Esophagus (tissue), 2 donors: ENCODE measurements at regions not wholly inside any gene's neighbourhood (a gene's known extent, or its start where the extent isn't known, plus 50 kb on each side); places are given as distances from the start of the nearest gene placed in this dataset.
"Not testable (repeated sequence)": the region's sequence is repeated elsewhere in the genome, so short reads cannot be mapped to it uniquely, and the experiment has no call there.

Source experiments
- H3K27ac ChIP-seq, 2 donors: one replicate each; pipeline ENCODE4 v1.5.1; 2013; ENCODE audit warnings: low read depth in 2 of 2, mild to moderate bottlenecking in 2 of 2, inconsistent platforms in 1 of 2, low read length in 1 of 2, moderate library complexity in 1 of 2
- H3K27me3 ChIP-seq, 2 donors: one replicate each; pipeline ENCODE4 v1.6.1; 2013; ENCODE audit warnings: low read length in 2 of 2, control low read depth in 1 of 2, mild to moderate bottlenecking in 1 of 2; ENCODE audit not compliant: insufficient read depth in 2 of 2, control insufficient read depth in 1 of 2
- H3K36me3 ChIP-seq, 2 donors: one replicate each; pipeline ENCODE4 v1.6.1; 2013; ENCODE audit warnings: low read length in 1 of 2; ENCODE audit not compliant: control insufficient read depth in 2 of 2, insufficient read depth in 2 of 2
- H3K4me1 ChIP-seq, 2 donors: one replicate each; pipeline ENCODE4 v1.6.1; 2013; ENCODE audit warnings: low read length in 1 of 2; ENCODE audit not compliant: control insufficient read depth in 2 of 2, insufficient read depth in 2 of 2
- H3K4me3 ChIP-seq, 2 donors: one replicate each; pipeline ENCODE4 v1.5.1; 2013; ENCODE audit warnings: low read length in 2 of 2, mild to moderate bottlenecking in 2 of 2, low read depth in 1 of 2, moderate library complexity in 1 of 2
- H3K9me3 ChIP-seq, 2 donors: one replicate each; pipeline ENCODE4 v1.6.1; 2013; ENCODE audit warnings: mild to moderate bottlenecking in 2 of 2, low read depth in 1 of 2, low read length in 1 of 2, moderate library complexity in 1 of 2; ENCODE audit not compliant: control insufficient read depth in 2 of 2, insufficient read depth in 1 of 2
- WGBS, 2 donors: extraction: QIAGEN DNeasy Blood & Tissue Kit; methylation state at CpG; one replicate each; pipeline ENCODE4 v1.1.7; 2013; 5-methylcytosine and 5-hydroxymethylcytosine counted together
- donor health status: healthy with polysubstance abuse.
- donor health status: Bipolar disorder and iron deficiency.

GRCh38 chr3:82001276-82001923 lies 240.0 kb upstream of the GBE1 start:
- Histone ChIP-seq H3K27ac (no peak overlapping the region), H3K4me3 (no peak overlapping the region), H3K27me3 (no peaks in the 10 kb centered on the region), H3K9me3 (no peaks in the 10 kb centered on the region), H3K36me3 (no peaks in the 10 kb centered on the region), H3K4me1 (no peaks in the 10 kb centered on the region)
- WGBS, 2 donors: 64 to 66% methylated on average over 2 of the region's 2 CpGs

DNA sequence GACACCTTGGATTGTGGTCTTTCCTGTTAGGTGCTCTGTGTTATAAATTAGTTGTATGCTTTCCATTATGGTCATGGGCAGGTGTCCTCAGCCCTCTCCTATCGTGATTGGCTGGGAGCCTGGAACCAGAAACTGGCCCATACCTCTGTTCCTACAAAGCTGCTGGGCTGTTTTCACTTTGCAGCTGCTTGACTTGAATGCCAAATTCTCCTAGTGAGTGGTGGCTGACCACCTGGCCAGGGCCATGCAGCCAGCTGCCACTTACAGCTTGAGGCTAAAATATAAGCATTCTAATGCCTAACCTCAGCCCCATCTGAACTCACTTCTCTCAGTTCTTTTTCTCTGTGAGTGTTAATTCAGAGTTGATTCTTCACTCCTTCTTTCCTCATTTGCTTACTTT lies 239.3 kb upstream of the GBE1 start:
- H3K4me1 ChIP-seq: no peaks in the 10 kb centered on the region
- H3K9me3 ChIP-seq: no peaks in the 10 kb centered on the region
- no peaks in the 10 kb centered on the region for H3K36me3 ChIP-seq
- H3K27me3 ChIP-seq: no peaks in the 10 kb centered on the region
- 57 to 78% methylated on average over 1 of the region's 1 CpG for whole genome bisulfite sequencing, 2 donors
- H3K4me3 ChIP-seq: no peak overlapping the region
- H3K27ac ChIP-seq: no peak overlapping the region

DNA sequence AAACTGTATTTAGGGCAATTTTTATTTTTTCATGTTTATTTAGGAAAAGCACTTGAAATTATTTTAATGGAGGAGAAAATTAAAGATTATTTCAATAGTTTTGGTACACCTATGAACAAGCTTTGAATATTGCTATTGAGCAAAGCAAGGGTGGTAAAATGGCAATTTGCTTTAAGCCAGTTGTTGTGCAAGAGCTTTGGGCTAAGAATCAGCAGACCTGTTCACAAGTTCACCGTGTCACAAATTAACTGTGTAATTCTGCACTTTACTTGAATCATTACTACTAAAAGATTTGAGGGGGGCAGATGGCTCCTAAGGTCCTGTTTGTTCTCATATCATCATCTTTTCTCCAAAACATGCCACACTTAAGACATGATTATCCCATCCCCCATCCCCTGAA lies 238.9 kb upstream of the GBE1 start:
- Histone ChIP-seq H3K4me3 (no peak overlapping the region), H3K27me3 (no peaks in the 10 kb centered on the region), H3K9me3 (no peaks in the 10 kb centered on the region), H3K4me1 (no peaks in the 10 kb centered on the region), H3K36me3 (no peaks in the 10 kb centered on the region), H3K27ac (no peak overlapping the region)
- 76 to 90% methylated on average over 1 of the region's 1 CpG for WGBS, 2 donors

DNA sequence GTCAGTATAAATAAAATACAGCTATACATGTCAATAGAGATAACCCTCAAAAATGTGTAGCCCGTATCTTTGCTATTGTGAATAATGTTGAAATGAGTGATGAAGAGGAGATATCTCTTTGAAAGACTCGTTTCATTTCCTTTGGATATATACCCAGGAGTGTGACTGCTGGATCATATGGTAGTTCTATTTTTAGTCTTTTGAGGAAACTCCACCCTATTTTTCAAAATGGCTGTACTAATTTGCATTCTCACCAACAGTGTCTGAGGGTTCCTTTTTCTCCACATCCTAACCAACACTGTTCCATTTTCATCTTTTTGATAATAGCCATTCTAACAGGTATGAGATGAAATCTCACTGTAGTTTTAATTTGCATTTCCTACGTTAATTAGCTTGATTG lies 237.5 kb upstream of the GBE1 start:
- Histone ChIP-seq H3K27me3 (no peaks in the 10 kb centered on the region), H3K27ac (no peak overlapping the region), H3K9me3 (no peaks in the 10 kb centered on the region), H3K36me3 (no peaks in the 10 kb centered on the region), H3K4me3 (no peak overlapping the region), H3K4me1 (no peaks in the 10 kb centered on the region)
- WGBS, 2 donors: 71 to 73% methylated on average over 3 of the region's 3 CpGs

DNA sequence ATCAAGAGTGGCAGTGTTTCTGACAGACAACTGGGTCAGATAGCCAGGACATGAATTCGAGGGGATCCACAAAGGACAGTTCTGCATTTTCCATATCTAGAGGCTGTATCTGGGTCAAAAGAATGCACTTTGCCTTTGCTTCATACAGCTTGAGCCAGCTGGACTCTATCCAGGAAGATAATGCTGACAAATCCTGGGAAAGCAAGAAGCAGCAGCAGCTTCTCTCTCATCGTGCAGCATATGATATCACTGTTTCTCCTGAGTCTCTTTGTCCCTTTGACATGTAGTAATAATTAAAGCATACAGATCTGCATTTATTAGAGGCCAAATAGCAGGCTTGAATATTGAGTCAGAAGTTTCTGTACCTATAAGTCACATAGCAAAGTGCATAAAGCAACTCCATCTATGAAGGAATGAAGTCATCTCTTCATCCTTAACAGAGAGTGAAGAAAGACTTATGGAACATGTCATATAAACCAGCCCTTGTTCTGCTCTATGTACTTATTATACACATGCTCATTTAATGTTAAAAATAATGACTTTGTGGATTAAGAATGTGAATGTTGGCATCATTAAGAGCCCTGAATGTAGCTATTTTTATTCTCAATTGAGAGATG lies 236.8 kb upstream of the GBE1 start:
- Histone ChIP-seq H3K9me3 (no peaks in the 10 kb centered on the region), H3K27ac (no peak overlapping the region), H3K4me3 (no peak overlapping the region), H3K4me1 (no peaks in the 10 kb centered on the region), H3K36me3 (no peaks in the 10 kb centered on the region), H3K27me3 (no peaks in the 10 kb centered on the region)
- 11 to 25% methylated on average over 2 of the region's 2 CpGs for WGBS, 2 donors

DNA sequence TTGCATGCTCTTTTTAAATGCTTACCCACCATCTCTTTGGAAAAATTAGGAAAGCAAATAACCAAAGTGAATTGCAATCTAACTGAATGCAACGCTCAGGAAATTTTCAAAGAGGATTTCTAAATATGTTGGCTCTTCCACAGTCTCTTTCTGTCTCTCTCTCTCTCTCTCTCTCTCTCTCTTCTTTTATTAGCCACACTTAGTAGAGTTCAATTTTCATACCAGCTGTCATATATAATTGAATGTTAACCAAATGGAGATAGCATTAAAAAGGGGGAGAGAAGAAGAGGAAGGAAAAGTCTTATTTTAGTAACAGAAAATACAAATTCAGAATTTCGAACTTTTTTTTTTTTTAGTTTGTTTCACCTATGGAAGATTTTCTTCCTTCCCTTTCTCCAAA lies 235.9 kb upstream of the GBE1 start:
- Histone ChIP-seq H3K27me3 (no peaks in the 10 kb centered on the region), H3K36me3 (no peaks in the 10 kb centered on the region), H3K27ac (no peak overlapping the region), H3K4me1 (no peaks in the 10 kb centered on the region), H3K9me3 (no peaks in the 10 kb centered on the region), H3K4me3 (no peak overlapping the region)
- 66 to 81% methylated on average over 2 of the region's 2 CpGs for WGBS, 2 donors

GRCh38 chr3:81995329-81995728 lies 233.9 kb upstream of the GBE1 start:
- H3K4me1 ChIP-seq: no peaks in the 10 kb centered on the region
- no peaks in the 10 kb centered on the region for H3K27me3 ChIP-seq
- 57 to 65% methylated on average over 2 of the region's 2 CpGs for WGBS, 2 donors
- H3K9me3 ChIP-seq: no peaks in the 10 kb centered on the region
- H3K4me3 ChIP-seq: no peak overlapping the region
- H3K36me3 ChIP-seq: no peaks in the 10 kb centered on the region
- H3K27ac ChIP-seq: no peak overlapping the region

DNA sequence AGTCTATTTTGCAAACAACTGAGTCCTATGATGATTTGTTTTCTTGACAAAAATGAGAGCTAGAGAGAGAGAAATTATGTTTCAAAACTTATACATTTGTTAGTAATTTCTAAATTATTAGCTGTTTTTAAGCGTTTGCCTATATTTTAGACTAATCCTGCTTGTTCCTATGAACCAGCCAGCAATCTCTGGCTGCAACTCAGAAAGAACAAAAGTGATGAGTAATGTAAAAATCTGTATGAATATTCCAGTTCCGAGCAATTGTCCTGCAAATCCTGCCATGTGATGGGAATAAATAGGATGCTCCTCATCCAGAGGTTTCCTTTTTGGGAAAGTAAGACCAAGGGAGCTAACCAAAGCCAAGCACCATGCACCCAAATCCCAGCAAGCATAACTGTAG lies 228.3 kb upstream of the GBE1 start:
- no peak overlapping the region for H3K27ac ChIP-seq
- WGBS, 2 donors: 74 to 86% methylated on average over 2 of the region's 2 CpGs

GRCh38 chr3:81989274-81989673 lies 227.8 kb upstream of the GBE1 start:
- Histone ChIP-seq H3K27me3 (no peaks in the 10 kb centered on the region), H3K4me1 (no peaks in the 10 kb centered on the region), H3K4me3 (no peak overlapping the region), H3K36me3 (no peaks in the 10 kb centered on the region), H3K27ac (no peak overlapping the region), H3K9me3 (no peaks in the 10 kb centered on the region)
- WGBS, 2 donors: 84 to 88% methylated on average over 3 of the region's 3 CpGs

More for the DNA sequence above, 228.3 kb upstream of the GBE1 start:
- Histone ChIP-seq H3K27me3 (no peaks in the 10 kb centered on the region), H3K4me1 (no peaks in the 10 kb centered on the region), H3K36me3 (no peaks in the 10 kb centered on the region), H3K4me3 (no peak overlapping the region), H3K9me3 (no peaks in the 10 kb centered on the region)

- 93 to 94% methylated on average over 11 of the region's 11 CpGs for WGBS, 2 donors
These were observed 226.0 kb upstream of the GBE1 start for GRCh38 chr3:81987412-81987811.

More at GRCh38 chr3:81987412-81987811, 226.0 kb upstream of the GBE1 start:
- not testable (repeated sequence) for H3K9me3 ChIP-seq, H3K27ac ChIP-seq, H3K27me3 ChIP-seq, H3K4me3 ChIP-seq, H3K4me1 ChIP-seq, H3K36me3 ChIP-seq
